SK-N-MC (cell line): ENCODE measurements at regions not wholly inside any gene's neighbourhood (a gene's known extent, or its start where the extent isn't known, plus 50 kb on each side); places are given as distances from the start of the nearest gene placed in this dataset.
A peak's percentile ranks its signal among the peaks of the same experiment; 100 is the strongest.

Experiments
- EZH2 ChIP-seq: fragments of 200-600 bp; sonication (generic); IDR thresholded peaks from one replicate; pipeline ENCODE4 v1.6.1; 2017; ENCODE audit warnings: antibody characterized with exemption
- FOXP2 ChIP-seq: optimal IDR thresholded peaks from 2 replicates; pipeline ENCODE3; 2011; ENCODE audit warnings: mild to moderate bottlenecking, moderate library complexity; ENCODE audit not compliant: insufficient read depth; ENCODE audit errors: extremely low read length, control extremely low read depth
- POLR2AphosphoS5 ChIP-seq: IDR thresholded peaks from 2 replicates; pipeline ENCODE4 v1.6.1; 2012; ENCODE audit warnings: mild to moderate bottlenecking, low read depth, low read length, borderline replicate concordance

GRCh38 chr2:3126911-3127621 lies 250.6 kb downstream of the EIPR1 start:
- TF ChIP-seq EZH2 (no peak), POLR2AphosphoS5 (no peak), FOXP2 (peak; percentile 85)
